ENCODE measurements at regions not wholly inside any gene's neighbourhood (a gene's known extent, or its start where the extent isn't known, plus 50 kb on each side); places are given as distances from the start of the nearest gene placed in this dataset.

- TF ChIP-seq CTCF (IDR thresholded peaks at IDR 0.05) (no peak), POLR2A (IDR thresholded peaks at IDR 0.05) (no peak)
Measured at GRCh38 chr11:122168218-122168617, 52.2 kb upstream of the BLID start.
